CD4-positive, alpha-beta T cell treated with Interleukin-2 at 100 ng/mL for 4 hours (primary cell): ENCODE measurements at regions not wholly inside any gene's neighbourhood (a gene's known extent, or its start where the extent isn't known, plus 50 kb on each side); places are given as distances from the start of the nearest gene placed in this dataset.
A peak's percentile ranks its signal among the peaks of the same experiment; 100 is the strongest.

ENCODE experiments used
- DNase-seq: peaks from one replicate; pipeline ENCODE4 v3.0.0-alpha.2; 2020; ENCODE audit warnings: low spot score

GRCh38 chr15:94606286-94606685 is 374.9 kb downstream of the MCTP2 start:
- no peak for DNase-seq

- DNase-seq: no peak
Measured at GRCh38 chr15:94607176-94607654, 375.9 kb downstream of the MCTP2 start.

- no peak for DNase-seq
Measured at GRCh38 chr15:94610069-94610468, 378.7 kb downstream of the MCTP2 start.

- no peak for DNase-seq
Measured at GRCh38 chr15:94610485-94610884, 379.1 kb downstream of the MCTP2 start.

GRCh38 chr15:94611656-94612055 is 380.3 kb downstream of the MCTP2 start:
- DNase-seq: no peak

- DNase-seq: no peak
Measured at GRCh38 chr15:94615688-94616087, 384.3 kb downstream of the MCTP2 start.

- no peak for DNase-seq
Measured at GRCh38 chr15:94620632-94621031, 389.3 kb downstream of the MCTP2 start.

GRCh38 chr15:94621736-94622135 is 390.4 kb downstream of the MCTP2 start:
- no peak for DNase-seq

- no peak for DNase-seq
Measured at GRCh38 chr15:94626949-94627348, 395.6 kb downstream of the MCTP2 start.

GRCh38 chr15:94631608-94632007 is 400.2 kb downstream of the MCTP2 start:
- no peak for DNase-seq

GRCh38 chr15:94638183-94638582 is 406.8 kb downstream of the MCTP2 start:
- no peak for DNase-seq

- no peak for DNase-seq
Measured at GRCh38 chr15:94639701-94640100, 408.3 kb downstream of the MCTP2 start.

- no peak for DNase-seq
Measured at GRCh38 chr15:94644433-94644832, 413.1 kb downstream of the MCTP2 start.

- DNase-seq: no peak
Measured at GRCh38 chr15:94653071-94653470, 421.7 kb downstream of the MCTP2 start.

GRCh38 chr15:94655249-94655880 is 424.0 kb downstream of the MCTP2 start:
- no peak for DNase-seq

- no peak for DNase-seq
Measured at GRCh38 chr15:94665676-94666441, 434.5 kb downstream of the MCTP2 start.

- DNase-seq: no peak
Measured at GRCh38 chr15:94666553-94666952, 435.2 kb downstream of the MCTP2 start.

GRCh38 chr15:94667109-94667508 is 435.7 kb downstream of the MCTP2 start:
- DNase-seq: no peak

- DNase-seq: peak; percentile 1
Measured at GRCh38 chr15:94670438-94671034, 439.2 kb downstream of the MCTP2 start.

GRCh38 chr15:94671858-94672532 is 440.6 kb downstream of the MCTP2 start:
- no peak for DNase-seq

GRCh38 chr15:94673801-94674200 is 442.4 kb downstream of the MCTP2 start:
- DNase-seq: no peak

- no peak for DNase-seq
Measured at GRCh38 chr15:94674296-94674695, 442.9 kb downstream of the MCTP2 start.
